Natural killer cell (primary cell): ENCODE measurements at regions not wholly inside any gene's neighbourhood (a gene's known extent, or its start where the extent isn't known, plus 50 kb on each side); places are given as distances from the start of the nearest gene placed in this dataset.
A peak's percentile ranks its signal among the peaks of the same experiment; 100 is the strongest.

Experiments
- ATAC-seq, 3 donors: fragments of 150-1000 bp in 2 of 3; fragments of 200-7000 bp in 1 of 3; cut with Tn5 transposase; 1 replicate in 1 of 3; 2 replicates in 2 of 3; pipeline ENCODE4 v1.10.0; 2021; ENCODE audit warnings: mild to moderate bottlenecking in 2 of 3, moderate library complexity in 2 of 3
- DNase-seq, 2 donors: peaks; one replicate each; pipeline versions ENCODE4 v3.0.0 to v3.0.0-alpha.2; 2013 to 2021; ENCODE audit warnings: mixed read lengths in 1 of 2
- H3K27ac ChIP-seq: one replicate; pipeline ENCODE4 v1.5.1; 2013; ENCODE audit warnings: mild to moderate bottlenecking, low read length
- H3K27me3 ChIP-seq: one replicate; pipeline ENCODE4 v1.6.1; 2013; ENCODE audit warnings: low read length; ENCODE audit not compliant: control insufficient read depth, insufficient read depth
- H3K36me3 ChIP-seq: one replicate; pipeline ENCODE4 v1.6.1; 2013; ENCODE audit warnings: low read length; ENCODE audit not compliant: control insufficient read depth, insufficient read depth
- H3K4me1 ChIP-seq: one replicate; pipeline ENCODE4 v1.6.1; 2013; ENCODE audit warnings: low read length; ENCODE audit not compliant: control insufficient read depth, insufficient read depth
- H3K4me3 ChIP-seq: one replicate; pipeline ENCODE4 v1.5.1; 2013; ENCODE audit warnings: low read length
- H3K9me3 ChIP-seq: one replicate; pipeline ENCODE4 v1.6.1; 2013; ENCODE audit warnings: low read length; ENCODE audit not compliant: control insufficient read depth, insufficient read depth
- H3K27ac Mint-ChIP-seq, 2 donors: one replicate each; pipeline ENCODE4 v1.8.0; 2022; ENCODE audit warnings: mild to moderate bottlenecking in 2 of 2, mixed read lengths in 2 of 2, moderate library complexity in 1 of 2
- H3K27me3 Mint-ChIP-seq, 2 donors: one replicate each; pipeline ENCODE4 v1.8.0; 2022; ENCODE audit warnings: low read depth in 2 of 2, mixed read lengths in 2 of 2
- H3K36me3 Mint-ChIP-seq: one replicate; pipeline ENCODE4 v1.8.0; 2022; ENCODE audit warnings: mixed read lengths
- H3K4me1 Mint-ChIP-seq, 2 donors: one replicate each; pipeline ENCODE4 v1.8.0; 2022; ENCODE audit warnings: mixed read lengths in 2 of 2
- H3K4me3 Mint-ChIP-seq: one replicate; pipeline ENCODE4 v1.8.0; 2022; ENCODE audit warnings: mild to moderate bottlenecking, moderate library complexity, mixed read lengths
- H3K9me3 Mint-ChIP-seq, 2 donors: one replicate each; pipeline ENCODE4 v1.8.0; 2022; ENCODE audit warnings: mixed read lengths in 2 of 2
- CTCF ChIP-seq: fragments of 200-600 bp; IDR thresholded peaks from one replicate; pipeline ENCODE4 v1.8.0; 2022; ENCODE audit warnings: antibody characterized with exemption
- WGBS: methylation state at CpG from one replicate; pipeline ENCODE4 v1.1.7; 2013; ENCODE audit warnings: missing lambda C conversion rate; ENCODE audit not compliant: insufficient coverage; 5-methylcytosine and 5-hydroxymethylcytosine counted together
- intact Hi-C: fragments of 100-400 bp; cut with micrococcal nuclease; formaldehyde crosslinking; loops from one replicate; pipeline ENCODE4 v1.14.2; 2022

DNA sequence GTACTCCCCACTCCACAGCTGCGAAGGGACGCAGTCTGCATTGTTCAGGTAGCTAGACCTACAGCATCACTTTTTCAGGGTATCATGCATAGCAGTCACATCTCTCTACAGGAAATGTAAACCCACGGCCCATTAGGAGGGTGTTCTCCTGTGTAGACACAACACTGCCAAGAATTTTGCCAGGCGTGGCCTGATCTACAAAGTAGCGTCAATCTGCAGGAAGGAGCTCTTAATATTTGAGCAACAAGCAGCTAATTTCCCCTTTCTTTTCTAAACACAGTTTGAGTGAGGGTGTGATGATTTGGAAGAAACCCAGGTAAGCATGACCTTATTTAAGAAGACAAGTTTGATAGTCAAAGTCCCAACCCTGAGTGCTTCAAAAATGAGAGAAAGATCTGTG lies 419.0 kb downstream of the GADD45G start:
- no peaks in the 10 kb centered on the region for H3K36me3 Mint-ChIP-seq
- intact Hi-C loops: no loop called here
- ATAC-seq: no peak
- Histone ChIP-seq H3K27ac (peak overlapping the region; percentile 12), H3K9me3 (peaks cover 2% of the 10 kb centered on the region), H3K4me3 (no peak overlapping the region), H3K36me3 (no peaks in the 10 kb centered on the region), H3K27me3 (no peaks in the 10 kb centered on the region), H3K4me1 (peaks cover 20% of the 10 kb centered on the region)
- H3K4me1 Mint-ChIP-seq: peaks cover 1% of the 10 kb centered on the region in 2 donors
- no peaks in the 10 kb centered on the region for H3K9me3 Mint-ChIP-seq
- TF ChIP-seq CTCF: no peak
- 61% methylated on average over 5 of the region's 5 CpGs for WGBS
- peaks cover 7 to 20% of the 10 kb centered on the region in 2 donors for H3K27me3 Mint-ChIP-seq
- H3K4me3 Mint-ChIP-seq: no peak overlapping the region
- H3K27ac Mint-ChIP-seq: no peak overlapping the region
- no peak for DNase-seq

GRCh38 chr9:90024409-90024808 lies 419.6 kb downstream of the GADD45G start:
- peaks cover 17% of the 10 kb centered on the region for H3K4me1 ChIP-seq
- Mint-ChIP-seq H3K9me3 (no peaks in the 10 kb centered on the region), H3K4me3 (no peak overlapping the region), H3K36me3 (no peaks in the 10 kb centered on the region), H3K4me1 (no peaks in the 10 kb centered on the region), H3K27me3 (peaks cover 7 to 18% of the 10 kb centered on the region in 2 donors), H3K27ac (no peak overlapping the region)
- ATAC-seq (no peak), DNase-seq (no peak)
- no peak overlapping the region for H3K27ac ChIP-seq
- intact Hi-C loops: no loop called here
- no peaks in the 10 kb centered on the region for H3K27me3 ChIP-seq
- no peak overlapping the region for H3K4me3 ChIP-seq
- WGBS: 30% methylated on average over 3 of the region's 3 CpGs
- peaks cover 2% of the 10 kb centered on the region for H3K9me3 ChIP-seq
- H3K36me3 ChIP-seq: no peaks in the 10 kb centered on the region
- no peak for TF ChIP-seq CTCF

DNA sequence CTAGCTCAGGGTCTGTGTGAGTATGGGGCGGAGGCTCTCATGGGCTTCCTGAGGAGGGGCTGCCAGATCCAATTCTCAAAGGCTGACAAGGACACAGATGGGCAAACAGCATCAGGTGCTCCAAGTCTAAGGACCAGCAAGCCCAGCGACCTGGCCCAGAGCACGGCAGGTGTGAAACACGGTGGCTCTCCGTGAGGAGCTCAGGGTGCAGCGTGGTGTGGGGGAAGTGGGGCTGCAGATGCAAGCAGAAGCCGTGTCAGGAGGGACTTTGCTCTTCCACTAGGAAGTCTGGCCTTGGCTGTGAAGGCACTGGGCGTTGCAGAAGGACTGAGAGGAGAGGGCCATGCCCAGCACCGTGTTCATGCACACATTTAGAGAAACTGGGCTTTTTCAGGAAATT lies 420.0 kb downstream of the GADD45G start:
- H3K4me1 Mint-ChIP-seq: no peaks in the 10 kb centered on the region
- WGBS: 80% methylated on average over 9 of the region's 9 CpGs

More for the DNA sequence above, 420.0 kb downstream of the GADD45G start:
- Histone ChIP-seq H3K27ac (no peak overlapping the region), H3K9me3 (peaks cover 2% of the 10 kb centered on the region), H3K27me3 (no peaks in the 10 kb centered on the region), H3K4me1 (peaks cover 17% of the 10 kb centered on the region), H3K36me3 (no peaks in the 10 kb centered on the region), H3K4me3 (no peak overlapping the region)
- no peak for DNase-seq
- H3K36me3 Mint-ChIP-seq: no peaks in the 10 kb centered on the region
- TF ChIP-seq CTCF: no peak
- H3K27ac Mint-ChIP-seq: no peak overlapping the region
- intact Hi-C loops: no loop called here
- peaks cover 7 to 21% of the 10 kb centered on the region in 2 donors for H3K27me3 Mint-ChIP-seq
- H3K9me3 Mint-ChIP-seq: no peaks in the 10 kb centered on the region
- H3K4me3 Mint-ChIP-seq: no peak overlapping the region
- no peak for ATAC-seq
